H1 (cell line): ENCODE measurements at regions not wholly inside any gene's neighbourhood (a gene's known extent, or its start where the extent isn't known, plus 50 kb on each side); places are given as distances from the start of the nearest gene placed in this dataset.

ENCODE experiments used
- CTCF ChIA-PET: fragments of 300-600 bp; sonication (Branson Sonifier 250); formaldehyde crosslinking; loops from one replicate; lab custom pipeline; 2021; ENCODE audit not compliant: partially characterized antibody; lab: Charles Lee
- POLR2A ChIA-PET: fragments of 300-600 bp; sonication (Branson Sonifier 250); formaldehyde crosslinking; loops from one replicate; lab custom pipeline; 2021; ENCODE audit warnings: inconsistent platforms; ENCODE audit not compliant: partially characterized antibody; lab: Charles Lee
- DNase-seq, 2 experiments: peaks; one replicate each; pipeline versions ENCODE4 v3.0.0 to v3.0.0-alpha.2; 2010 to 2022; ENCODE audit warnings: low spot score in 2 of 2, low read depth in 1 of 2, mixed read lengths in 1 of 2
- FAIRE-seq: peaks from 2 replicates; lab custom pipeline; 2011; peaks lifted over from hg19 to GRCh38; lab: Jason Lieb, UNC
- H2AFZ ChIP-seq: 2 replicates; pipeline ENCODE4 v1.8.1; 2012; ENCODE audit warnings: low read length, inconsistent platforms
- H2AK5ac ChIP-seq: 2 replicates; pipeline ENCODE4 v1.6.1; 2013; ENCODE audit warnings: low read depth, low read length
- H2BK120ac ChIP-seq: replicated peaks from 2 replicates; pipeline ENCODE3; 2013; ENCODE audit warnings: low read depth, low read length, inconsistent platforms
- H2BK12ac ChIP-seq: 2 replicates; pipeline ENCODE4 v1.6.1; 2013; ENCODE audit warnings: low read depth, low read length
- H2BK15ac ChIP-seq: 2 replicates; pipeline ENCODE4 v1.6.1; 2013; ENCODE audit warnings: low read length
- H2BK20ac ChIP-seq: 2 replicates; pipeline ENCODE4 v1.6.1; 2013; ENCODE audit warnings: low read length
- H2BK5ac ChIP-seq: 2 replicates; pipeline ENCODE4 v1.6.1; 2013; ENCODE audit warnings: low read depth, low read length
- H3K14ac ChIP-seq: 2 replicates; pipeline ENCODE4 v1.6.1; 2013; ENCODE audit warnings: inconsistent platforms; ENCODE audit not compliant: insufficient read length
- H3K18ac ChIP-seq: 2 replicates; pipeline ENCODE4 v1.6.1; 2013; ENCODE audit warnings: low read length; ENCODE audit errors: extremely low read depth
- H3K23ac ChIP-seq: 2 replicates; pipeline ENCODE4 v1.6.1; 2013; ENCODE audit warnings: inconsistent platforms; ENCODE audit not compliant: insufficient read length
- H3K23me2 ChIP-seq: 2 replicates; pipeline ENCODE4 v1.6.1; 2013; ENCODE audit warnings: low read depth, low read length
- H3K27ac ChIP-seq: 2 replicates; pipeline ENCODE4 v1.6.1; 2011; ENCODE audit warnings: low read depth, low read length, inconsistent platforms
- H3K27me3 ChIP-seq, 4 experiments: replicated peaks in 1 of 4; 1 replicate in 1 of 4; 2 replicates in 3 of 4; pipeline versions ENCODE4 v1.6.1 to v1.8.1; 2011 to 2013; ENCODE audit warnings: low read length in 3 of 4, mild to moderate bottlenecking in 3 of 4, inconsistent platforms in 2 of 4, mixed read lengths in 2 of 4, moderate library complexity in 1 of 4; ENCODE audit not compliant: control insufficient read depth in 3 of 4, insufficient read depth in 3 of 4; ENCODE audit errors: extremely low read depth in 1 of 4
- H3K36me3 ChIP-seq, 4 experiments: 2 replicates each; pipeline versions ENCODE4 v1.6.1 to v1.8.1; 2011 to 2013; ENCODE audit warnings: mild to moderate bottlenecking in 4 of 4, low read length in 3 of 4, moderate library complexity in 2 of 4, control low read depth in 1 of 4, inconsistent platforms in 1 of 4; ENCODE audit not compliant: insufficient read depth in 4 of 4, control insufficient read depth in 2 of 4
- H3K4ac ChIP-seq: replicated peaks from 2 replicates; pipeline ENCODE3; 2013; ENCODE audit warnings: low read length, low read depth, mixed read lengths, inconsistent platforms; ENCODE audit not compliant: insufficient read length
- H3K4me1 ChIP-seq, 4 experiments: replicated peaks in 1 of 4; 1 replicate in 1 of 4; 2 replicates in 3 of 4; pipeline versions ENCODE4 v1.6.1 to v1.8.1; 2011 to 2013; ENCODE audit warnings: low read length in 3 of 4, inconsistent platforms in 2 of 4, mixed read lengths in 1 of 4; ENCODE audit not compliant: insufficient read depth in 4 of 4, control insufficient read depth in 3 of 4
- H3K4me2 ChIP-seq, 2 experiments: 2 replicates each; pipeline versions ENCODE4 v1.6.1 to v1.8.1; 2011 to 2013; ENCODE audit warnings: low read depth in 2 of 2, low read length in 2 of 2, control low read depth in 1 of 2, inconsistent platforms in 1 of 2, mild to moderate bottlenecking in 1 of 2; ENCODE audit not compliant: insufficient read depth in 1 of 2
- H3K4me3 ChIP-seq, 4 experiments: fragments of 200-600, 300-600 bp in 1 of 4; sonication (generic), shearing (Covaris generic), sonication (Bioruptor Twin) in 1 of 4; 2 replicates each; pipeline versions ENCODE4 v1.5.1 to v1.8.1; 2011 to 2016; ENCODE audit warnings: low read length in 4 of 4, low read depth in 3 of 4, control low read depth in 2 of 4, inconsistent platforms in 2 of 4, mild to moderate bottlenecking in 2 of 4, mixed read lengths in 1 of 4, moderate library complexity in 1 of 4; ENCODE audit not compliant: insufficient read depth in 2 of 4; ENCODE audit errors: extremely low read depth in 1 of 4
- H3K56ac ChIP-seq: replicated peaks from 2 replicates; pipeline ENCODE3; 2013; ENCODE audit warnings: low read depth, mild to moderate bottlenecking, mixed read lengths, low read length, inconsistent platforms; ENCODE audit not compliant: insufficient read length
- H3K79me1 ChIP-seq: 2 replicates; pipeline ENCODE4 v1.6.1; 2013; ENCODE audit warnings: low read depth, low read length, control low read depth
- H3K79me2 ChIP-seq, 2 experiments: 2 replicates each; pipeline versions ENCODE4 v1.6.1 to v1.8.1; 2012 to 2013; ENCODE audit warnings: low read length in 2 of 2, mild to moderate bottlenecking in 2 of 2, inconsistent platforms in 1 of 2; ENCODE audit not compliant: insufficient read depth in 2 of 2, control insufficient read depth in 1 of 2
- H3K9ac ChIP-seq, 4 experiments: replicated peaks in 1 of 4; 1 replicate in 1 of 4; 2 replicates in 3 of 4; pipeline versions ENCODE4 v1.6.1 to v1.8.1; 2011 to 2013; ENCODE audit warnings: low read depth in 3 of 4, low read length in 3 of 4, control low read depth in 2 of 4, mild to moderate bottlenecking in 2 of 4, moderate library complexity in 2 of 4, inconsistent platforms in 1 of 4; ENCODE audit errors: extremely low read depth in 1 of 4
- H3K9me3 ChIP-seq, 2 experiments: 2 replicates each; pipeline versions ENCODE4 v1.6.1 to v1.8.1; 2012 to 2013; ENCODE audit warnings: mild to moderate bottlenecking in 2 of 2, moderate library complexity in 2 of 2, control low read depth in 1 of 2, inconsistent platforms in 1 of 2, low read depth in 1 of 2, low read length in 1 of 2, mixed read lengths in 1 of 2; ENCODE audit not compliant: insufficient read depth in 2 of 2
- H4K20me1 ChIP-seq, 2 experiments: replicated peaks in 1 of 2; 2 replicates each; pipeline versions ENCODE3 to v1.8.1; 2011 to 2013; ENCODE audit warnings: inconsistent platforms in 2 of 2, low read length in 2 of 2, mild to moderate bottlenecking in 1 of 2; ENCODE audit not compliant: insufficient read depth in 2 of 2, control insufficient read depth in 1 of 2
- H4K5ac ChIP-seq: 2 replicates; pipeline ENCODE4 v1.6.1; 2013; ENCODE audit warnings: low read length, low read depth, mixed read lengths, inconsistent platforms; ENCODE audit not compliant: insufficient read length
- H4K8ac ChIP-seq: 2 replicates; pipeline ENCODE4 v1.8.0; 2013; ENCODE audit warnings: mild to moderate bottlenecking, moderate library complexity, low read length, inconsistent platforms; ENCODE audit not compliant: insufficient read depth; ENCODE audit errors: extremely low read depth
- H4K91ac ChIP-seq: replicated peaks from 2 replicates; pipeline ENCODE3; 2013; ENCODE audit warnings: low read length, mixed read lengths, inconsistent platforms; ENCODE audit not compliant: insufficient read length
- BRCA1 ChIP-seq: IDR thresholded peaks from 2 replicates; pipeline ENCODE4 v1.6.1; 2012; ENCODE audit warnings: low read depth, low read length, improper control_type of control experiment
- JUN ChIP-seq: IDR thresholded peaks from 2 replicates; pipeline ENCODE4 v1.6.1; 2011; ENCODE audit warnings: low read depth, mild to moderate bottlenecking, improper control_type of control experiment, low read length
- SP4 ChIP-seq: IDR thresholded peaks from 2 replicates; pipeline ENCODE4 v1.6.1; 2012; ENCODE audit warnings: low read length, inconsistent platforms
- SRF ChIP-seq: IDR thresholded peaks from 2 replicates; pipeline ENCODE4 v1.6.1; 2011; ENCODE audit warnings: mild to moderate bottlenecking, low read depth, low read length, moderate library complexity
- TBP ChIP-seq: IDR thresholded peaks from 2 replicates; pipeline ENCODE4 v1.6.1; 2011; ENCODE audit warnings: low read depth, low read length, improper control_type of control experiment
- whole genome bisulfite sequencing, 2 experiments: shearing (Covaris generic) in 1 of 2; methylation state at CpG; one replicate each; pipeline versions ENCODE4 v1.1.6 to v1.1.7; 2013 to 2015; ENCODE audit warnings: low lambda C conversion rate in 2 of 2, mixed read lengths in 2 of 2, inconsistent platforms in 1 of 2, low coverage in 1 of 2, missing lambda C conversion rate in 1 of 2; ENCODE audit not compliant: insufficient replicate concordance in 2 of 2, insufficient coverage in 1 of 2, insufficient read length in 1 of 2; ENCODE audit errors: extremely low coverage in 1 of 2, missing lambda C conversion rate in 1 of 2; 5-methylcytosine and 5-hydroxymethylcytosine counted together

DNA sequence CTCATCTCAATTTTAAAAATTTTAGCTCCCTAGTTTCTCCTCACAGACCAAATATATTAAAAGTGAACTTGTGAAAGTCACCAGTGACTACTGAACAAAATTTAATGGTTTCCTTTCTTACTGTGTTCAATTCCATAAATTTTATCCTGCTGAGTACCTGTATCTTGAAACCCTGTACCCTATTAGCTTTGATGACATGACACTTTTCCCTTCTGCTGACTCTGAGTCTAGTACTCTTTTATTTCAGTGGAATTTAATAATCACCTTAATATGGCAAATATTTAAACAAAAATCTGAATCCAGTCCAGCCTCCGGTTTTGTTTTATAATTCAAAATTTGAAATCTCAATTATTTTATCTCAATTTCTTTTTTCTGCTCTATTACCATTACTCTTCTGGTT lies 203.1 kb upstream of the NUDT6 start:
- Histone ChIP-seq H3K4me1 (no peaks in the 10 kb centered on the region), H3K56ac (no peak overlapping the region), H3K4ac (no peak overlapping the region), H2AFZ (no peak overlapping the region), H2BK120ac (no peak overlapping the region), H3K9ac (no peak overlapping the region), H4K5ac (no peak overlapping the region), H3K4me2 (no peak overlapping the region), H4K8ac (no peak overlapping the region), H4K20me1 (no peaks in the 10 kb centered on the region), H2BK12ac (no peak overlapping the region), H3K27me3 (no peaks in the 10 kb centered on the region), H4K91ac (no peak overlapping the region), H3K4me3 (no peak overlapping the region), H3K14ac (no peak overlapping the region), H3K23me2 (no peaks in the 10 kb centered on the region), H3K27ac (no peak overlapping the region), H3K18ac (no peak overlapping the region), H3K79me2 (no peaks in the 10 kb centered on the region), H2AK5ac (no peak overlapping the region), H3K23ac (no peak overlapping the region), H3K36me3 (no peaks in the 10 kb centered on the region), H3K9me3 (no peaks in the 10 kb centered on the region), H2BK20ac (no peak overlapping the region), H2BK15ac (no peak overlapping the region), H2BK5ac (no peak overlapping the region), H3K79me1 (no peaks in the 10 kb centered on the region)
- TF ChIP-seq JUN (no peak), TBP (no peak), SRF (no peak), SP4 (no peak), BRCA1 (no peak)
- DNase-seq (no peak), FAIRE-seq (no peak)
- WGBS, 2 experiments: 91% methylated on average over 1 of the region's 1 CpG; no CpG with 5 or more reads in 1 of the 2 experiments
- ChIA-PET CTCF (interaction anchor here (0.5 to 2.7 kb wide), 7 partner anchors 9 to 1238 kb away, joined by 3 to 8 read pairs (median 4); no protein-coding TSS in a partner anchor), POLR2A (no interaction called here)
